HG03045 (cell line): ENCODE measurements at regions not wholly inside any gene's neighbourhood (a gene's known extent, or its start where the extent isn't known, plus 50 kb on each side); places are given as distances from the start of the nearest gene placed in this dataset.
"Not testable (repeated sequence)": the region's sequence is repeated elsewhere in the genome, so short reads cannot be mapped to it uniquely, and the experiment has no call there.

Source experiments
- ATAC-seq: cut with Tn5 transposase; IDR thresholded peaks from one replicate; pipeline ENCODE4 v1.9.1; 2021; ENCODE audit warnings: mild to moderate bottlenecking, moderate library complexity; ENCODE audit not compliant: unreplicated experiment

DNA sequence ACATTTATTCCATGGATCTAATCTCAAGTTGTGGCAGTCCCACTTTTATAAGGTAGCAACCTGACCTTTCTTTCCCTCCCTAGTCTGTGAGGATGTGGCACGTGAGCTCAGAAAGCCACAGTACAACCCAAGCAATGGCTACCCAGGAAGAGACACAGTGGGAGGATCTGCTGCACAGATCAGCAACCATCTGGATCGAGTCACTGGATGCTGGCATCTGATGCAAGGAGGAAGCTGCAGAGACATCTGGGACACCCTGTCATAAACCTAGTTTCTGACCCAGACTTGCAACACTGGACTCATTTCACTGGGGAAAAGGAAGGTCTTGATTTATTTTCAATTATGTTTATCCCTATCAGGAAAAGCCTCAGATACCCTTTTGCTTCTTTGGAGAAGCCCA is 327.1 kb downstream of the PAPSS1 start:
- ATAC-seq, result no peak

DNA sequence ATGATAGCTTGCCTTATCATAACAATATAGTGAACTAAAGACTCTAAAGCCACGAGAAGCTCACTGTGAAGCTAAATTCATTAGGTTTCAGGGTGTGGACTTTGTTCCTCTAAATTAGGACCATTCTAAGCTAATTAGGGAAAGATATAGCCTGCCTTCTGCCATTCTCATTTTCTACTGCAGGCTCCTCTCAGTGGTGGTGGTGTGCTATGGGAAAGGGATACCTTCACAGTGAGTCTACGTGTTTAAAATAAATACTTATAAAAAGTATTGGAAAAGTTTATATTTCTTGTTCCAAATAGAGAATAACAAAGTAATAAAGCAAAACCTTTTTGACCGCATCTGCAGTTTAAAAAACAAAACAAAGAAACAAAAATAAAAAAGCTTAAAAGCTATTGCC is 327.7 kb downstream of the PAPSS1 start:
- no peak for ATAC-seq

DNA sequence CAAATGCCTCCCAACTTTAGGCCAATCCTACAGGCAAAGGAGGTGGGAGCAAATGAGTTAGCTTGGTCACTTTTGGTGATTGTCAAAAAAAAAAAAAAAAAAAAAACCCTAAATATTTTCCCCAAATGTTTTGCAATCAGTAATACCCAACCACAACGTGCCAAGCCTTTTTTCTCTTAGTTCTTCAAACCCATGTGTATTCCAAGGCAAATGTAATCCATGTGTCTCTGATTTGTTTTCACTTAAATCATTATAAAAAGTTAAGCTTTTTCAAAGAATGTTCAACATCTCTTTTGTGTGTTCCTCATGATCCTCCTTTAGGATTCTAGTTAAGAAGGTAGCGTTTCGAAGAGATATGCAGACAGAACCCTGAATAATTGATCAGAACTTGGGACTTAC is 328.4 kb downstream of the PAPSS1 start:
- ATAC-seq, result no peak

DNA sequence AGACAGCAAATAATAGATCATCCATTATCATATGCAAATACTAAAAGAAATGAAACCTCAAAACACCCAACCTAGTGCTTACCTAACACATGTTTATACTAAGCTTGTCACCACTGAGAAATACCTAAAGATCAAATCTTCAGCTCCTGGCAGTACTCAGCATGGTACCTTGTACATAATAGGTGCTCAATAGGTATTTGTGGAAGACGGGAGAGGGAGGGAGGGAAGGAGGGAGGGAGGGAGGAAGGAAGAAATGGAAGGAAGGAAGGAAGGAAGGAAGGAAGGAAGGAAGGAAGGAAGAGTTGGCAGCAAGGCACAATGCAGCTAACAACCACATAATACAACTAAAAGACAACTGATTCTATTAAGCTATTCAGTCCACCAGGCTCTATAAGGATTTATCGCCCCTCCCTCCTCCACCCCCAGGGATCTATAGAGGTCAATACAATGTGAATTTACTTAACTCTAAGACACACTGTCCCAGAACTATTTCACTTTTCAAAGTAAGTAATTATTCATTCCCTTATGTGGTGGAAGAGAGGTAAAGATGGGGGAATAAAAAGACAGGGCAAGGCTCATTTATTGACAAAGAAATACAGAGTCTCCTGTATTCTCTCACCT is 328.9 kb downstream of the PAPSS1 start:
- no peak for ATAC-seq

DNA sequence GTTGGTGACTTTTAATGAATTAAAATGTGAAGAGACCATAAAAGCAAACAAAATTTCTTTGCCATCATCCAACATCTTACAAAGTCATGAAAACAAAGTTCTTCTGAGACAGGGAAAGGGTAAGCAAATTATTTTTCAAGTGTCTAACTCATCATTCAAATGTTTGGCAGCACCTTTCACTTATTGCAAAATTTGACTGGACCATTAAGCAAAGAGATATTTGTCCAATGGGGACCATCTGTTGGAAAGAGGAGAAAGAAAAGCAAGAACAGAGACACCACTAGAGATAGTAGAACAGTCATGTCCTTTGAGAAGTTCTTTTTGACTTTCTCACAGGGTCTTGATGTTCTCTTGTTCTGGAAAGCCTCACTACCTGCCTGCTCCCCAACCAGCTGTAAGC is 330.1 kb downstream of the PAPSS1 start:
- ATAC-seq, result no peak

DNA sequence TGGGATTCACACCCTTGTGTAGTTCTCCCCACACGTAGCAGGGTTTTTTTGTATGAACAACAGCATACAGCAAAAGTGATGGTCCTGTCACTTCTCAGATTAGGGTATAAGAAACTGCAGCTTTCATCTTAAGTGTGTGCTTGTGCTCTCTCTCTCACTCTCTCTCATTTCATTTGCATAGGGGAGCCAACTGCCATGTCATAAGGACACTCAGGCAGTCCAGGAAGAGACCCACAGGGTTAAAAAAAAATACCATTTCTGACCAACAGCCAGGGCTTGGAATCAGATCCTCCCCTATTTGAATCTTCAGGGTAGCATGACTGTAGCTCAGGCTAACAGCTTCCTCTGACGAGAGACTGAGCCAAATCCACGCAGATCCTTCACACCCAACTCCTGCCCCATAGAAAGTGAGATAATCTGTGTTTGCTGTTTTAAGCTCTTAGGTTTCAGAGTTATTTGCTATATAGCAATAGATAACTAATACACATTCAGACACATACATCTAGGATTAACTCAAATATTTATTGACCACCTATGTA is 331.2 kb downstream of the PAPSS1 start:
- ATAC-seq, result peak; percentile 60

DNA sequence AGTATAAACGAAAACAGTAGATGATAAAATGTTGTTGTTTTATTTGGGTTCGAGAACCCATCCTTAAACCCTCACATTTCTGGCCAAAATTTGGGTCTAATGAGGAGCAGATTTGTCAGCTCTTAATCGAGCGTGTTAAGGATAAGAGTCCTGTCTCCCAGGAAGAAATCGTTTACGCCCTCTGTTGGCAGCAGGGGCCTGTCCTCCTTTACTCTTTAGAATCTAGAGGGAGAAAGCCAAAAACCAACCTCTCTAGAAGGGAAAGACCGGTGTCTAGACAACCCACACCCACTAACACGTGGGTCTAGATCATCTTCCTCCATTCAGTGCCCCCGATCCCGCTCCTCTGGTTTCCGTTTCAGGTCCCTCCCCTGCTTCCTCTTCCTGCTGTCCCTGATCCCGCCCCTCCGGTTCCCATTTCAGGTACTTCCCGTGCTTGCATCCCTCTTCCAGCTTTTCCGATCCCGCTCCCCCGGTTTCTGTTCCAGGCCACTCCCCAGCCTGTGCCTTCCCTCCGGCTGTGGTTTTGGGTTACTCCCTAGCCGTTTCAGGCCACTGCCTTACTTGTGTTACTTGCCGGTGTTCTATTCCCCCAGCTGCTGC is 339.1 kb downstream of the PAPSS1 start:
- ATAC-seq, result no peak

DNA sequence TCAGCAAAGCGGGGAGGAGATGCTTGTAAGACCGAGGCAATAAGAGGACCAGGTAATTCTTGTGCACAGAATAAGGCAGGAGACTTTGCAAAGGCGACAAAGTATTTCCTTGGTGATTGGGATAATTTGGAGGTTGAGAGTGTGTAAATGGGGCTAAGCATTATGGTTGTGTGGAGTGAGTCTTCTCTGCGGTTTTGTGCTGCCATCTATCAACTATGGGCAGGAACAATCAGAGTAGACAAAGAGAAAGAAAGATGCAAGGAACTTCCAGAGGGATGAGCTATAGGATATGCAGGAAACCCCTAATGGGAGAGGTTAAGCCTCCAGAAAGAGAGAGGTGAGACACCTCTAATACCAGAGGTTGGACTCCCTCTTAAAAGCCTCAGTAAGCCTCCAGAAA is 339.8 kb downstream of the PAPSS1 start:
- no peak for ATAC-seq

DNA sequence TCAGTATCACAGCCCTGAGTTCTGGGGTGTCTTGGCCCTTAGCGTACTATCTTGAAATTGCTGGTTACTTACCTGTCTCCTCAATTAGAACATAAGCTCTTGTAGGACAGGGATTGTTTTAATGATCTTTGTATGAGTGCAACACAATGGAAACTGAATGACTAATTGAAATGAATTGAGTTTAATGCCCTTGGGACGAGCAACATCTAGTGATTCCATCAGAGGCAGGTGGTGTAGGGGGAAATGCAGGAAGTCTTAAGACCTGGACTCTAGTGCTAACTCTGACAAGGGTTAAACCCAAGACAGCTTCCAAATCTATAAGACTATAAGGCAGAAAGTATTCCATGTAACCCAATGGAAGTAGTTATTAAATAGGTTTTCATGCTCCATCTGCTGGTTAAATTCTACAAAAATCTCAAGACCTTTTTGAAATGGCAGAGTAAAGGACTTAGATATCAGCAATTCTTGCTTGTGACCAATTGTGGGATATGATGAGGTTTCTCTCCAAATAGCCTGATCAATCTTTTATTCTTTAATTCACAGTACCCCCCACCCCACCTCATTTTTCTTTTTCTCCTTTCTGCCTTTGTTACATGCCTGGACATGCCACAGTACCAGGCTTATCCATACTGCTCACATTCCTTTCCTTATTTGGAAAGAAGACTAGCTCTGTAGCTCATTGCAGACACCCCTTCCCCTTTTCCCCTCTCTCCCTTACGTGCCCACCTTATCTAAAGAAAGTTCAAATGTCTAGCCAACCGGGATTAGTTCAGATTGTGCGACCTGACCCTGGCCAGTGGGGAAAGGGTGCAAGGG is 340.8 kb downstream of the PAPSS1 start:
- ATAC-seq, result no peak

DNA sequence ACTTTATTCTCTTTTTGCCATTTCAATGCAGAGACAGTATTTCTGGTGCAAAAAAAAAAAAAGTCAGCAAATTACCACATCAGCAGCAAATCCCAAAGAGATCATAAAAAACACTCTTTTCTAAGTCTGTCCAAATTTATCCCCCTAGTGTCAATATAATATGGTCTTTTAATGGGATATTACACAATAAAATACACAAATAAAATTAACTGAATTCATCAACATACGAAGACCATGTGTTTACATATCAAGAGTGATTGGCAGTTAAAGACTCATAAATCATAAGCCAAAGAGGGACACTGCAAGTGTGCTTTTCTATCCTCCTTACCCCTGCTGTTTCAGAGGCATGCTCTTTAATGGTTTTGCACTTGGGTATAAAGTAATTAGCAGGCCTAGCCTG is 340.2 kb upstream of the DKK2 start:
- ATAC-seq, result no peak

DNA sequence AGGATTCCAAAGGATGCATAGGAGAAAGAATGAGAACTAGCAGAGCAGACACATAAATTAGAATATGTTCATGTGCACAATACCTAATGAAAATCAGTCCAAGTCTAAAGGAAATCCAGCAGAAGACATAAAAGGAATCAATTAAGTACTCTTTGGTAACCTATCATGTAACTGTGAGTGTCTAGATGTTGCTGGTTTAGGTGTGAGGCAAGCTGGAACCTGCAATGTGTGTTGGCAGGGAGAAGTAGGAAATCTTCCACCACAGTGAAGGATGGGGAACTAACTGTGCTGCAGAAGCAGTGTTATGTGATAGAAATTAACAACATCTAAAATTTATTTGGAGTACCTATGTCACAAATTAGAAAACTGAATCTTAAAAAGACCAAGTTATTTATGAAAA is 330.8 kb upstream of the DKK2 start:
- ATAC-seq, result no peak

DNA sequence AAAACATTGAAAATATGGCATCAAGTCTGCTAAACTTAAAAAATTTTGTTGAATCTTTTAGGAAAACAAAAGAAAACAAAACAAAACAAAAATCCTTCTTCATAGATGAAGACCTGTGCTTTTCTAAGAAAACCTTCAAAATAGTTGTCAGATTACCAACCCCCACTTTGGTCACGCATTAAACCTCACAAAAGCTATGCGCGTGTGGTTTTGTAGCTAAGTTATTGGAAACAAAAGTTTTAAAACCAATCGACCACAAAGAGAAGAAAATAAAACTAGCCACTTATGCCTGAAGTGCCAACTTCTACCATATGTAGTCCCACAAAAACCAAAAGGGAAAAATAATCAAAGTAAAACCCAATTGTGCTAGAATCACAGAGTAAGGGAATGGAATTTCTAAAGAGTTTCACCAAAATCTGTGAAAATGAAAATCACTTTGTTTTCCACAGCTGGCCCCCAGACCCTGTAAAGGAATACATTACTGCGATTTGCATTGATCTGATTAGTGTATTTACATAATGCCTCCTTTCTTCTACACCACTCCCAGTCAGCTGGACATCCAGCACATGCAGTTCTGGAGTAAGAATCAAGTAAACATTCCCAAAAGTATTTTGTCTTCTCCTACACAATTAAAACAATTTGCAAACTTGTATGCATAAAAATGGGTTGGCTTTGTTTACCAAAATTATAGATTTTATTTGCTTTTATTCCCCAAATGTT is 330.1 kb upstream of the DKK2 start:
- ATAC-seq, result no peak

DNA sequence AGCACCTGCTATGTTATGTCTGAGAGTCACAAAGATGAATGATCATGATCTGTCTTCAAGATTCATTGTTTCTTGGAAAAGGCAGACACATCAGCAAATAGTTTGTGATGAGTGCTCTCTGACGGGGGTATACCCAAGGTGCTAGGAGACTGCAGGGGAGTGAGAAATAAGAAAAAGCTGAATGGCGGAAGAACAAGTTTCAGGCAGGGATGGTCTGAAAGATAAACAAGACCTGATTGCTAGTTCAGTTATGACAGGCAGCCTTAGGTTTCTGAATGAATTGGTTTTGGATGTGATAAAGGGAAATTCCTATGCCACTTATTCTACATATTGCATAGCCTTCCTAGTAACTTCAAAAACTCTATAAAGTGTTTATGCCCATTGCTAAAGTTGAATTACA is 327.0 kb upstream of the DKK2 start:
- no peak for ATAC-seq

DNA sequence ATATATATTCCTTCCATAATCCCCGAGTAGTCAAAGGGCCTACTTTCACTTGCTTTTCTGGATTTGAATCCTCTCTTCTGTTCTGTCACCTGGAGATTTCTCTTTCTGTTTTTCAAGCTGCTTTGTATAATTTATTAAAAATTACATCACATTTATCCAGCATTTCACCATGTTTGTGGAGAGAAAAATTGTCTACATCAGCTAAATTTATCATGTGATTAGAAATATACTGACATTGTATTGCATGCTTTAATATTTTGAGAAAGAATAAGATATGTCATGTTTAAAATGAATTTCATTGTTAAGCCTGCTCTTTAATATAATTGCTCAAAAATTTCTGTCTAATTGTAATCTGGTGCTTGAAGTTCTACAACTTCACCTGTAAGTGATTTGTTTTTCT is 323.1 kb upstream of the DKK2 start:
- no peak for ATAC-seq

DNA sequence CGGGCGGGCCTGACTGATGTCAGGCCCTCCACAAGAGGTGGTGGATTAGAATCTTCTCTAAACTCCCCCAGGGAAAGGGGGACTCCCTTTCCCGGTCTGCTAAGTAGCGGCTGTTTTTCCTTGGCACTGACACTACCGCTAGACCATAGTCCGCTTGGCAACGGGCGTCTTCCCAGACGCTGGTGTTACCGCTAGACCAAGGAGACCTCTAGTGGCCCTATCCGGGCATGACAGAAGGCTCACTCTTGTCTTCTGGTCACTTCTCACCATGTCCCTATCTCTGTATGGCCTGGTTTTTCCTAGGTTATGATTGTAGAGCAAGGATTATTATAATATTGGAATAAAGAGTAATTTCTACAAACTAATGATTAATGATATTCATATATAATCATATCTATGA is 318.2 kb upstream of the DKK2 start:
- ATAC-seq, result not testable (repeated sequence)

DNA sequence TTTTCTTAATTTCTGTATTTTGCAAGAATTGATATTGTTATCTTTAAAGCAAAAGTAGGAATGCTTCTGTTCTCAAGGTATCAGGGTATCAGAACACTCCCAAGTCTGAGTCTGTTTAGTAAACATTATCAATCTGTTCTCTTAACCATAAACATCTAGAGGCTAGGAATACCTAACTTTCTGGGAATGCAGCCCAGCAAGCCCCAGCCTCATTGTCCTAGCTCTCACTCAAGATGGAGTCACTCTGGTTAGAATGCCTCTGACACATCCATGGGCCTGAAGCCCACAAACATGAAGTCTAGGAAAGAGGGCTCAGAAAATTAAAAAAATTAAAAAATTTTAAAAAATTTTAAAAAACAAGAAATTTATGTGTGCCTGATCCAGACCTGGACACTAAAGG is 315.1 kb upstream of the DKK2 start:
- no peak for ATAC-seq

DNA sequence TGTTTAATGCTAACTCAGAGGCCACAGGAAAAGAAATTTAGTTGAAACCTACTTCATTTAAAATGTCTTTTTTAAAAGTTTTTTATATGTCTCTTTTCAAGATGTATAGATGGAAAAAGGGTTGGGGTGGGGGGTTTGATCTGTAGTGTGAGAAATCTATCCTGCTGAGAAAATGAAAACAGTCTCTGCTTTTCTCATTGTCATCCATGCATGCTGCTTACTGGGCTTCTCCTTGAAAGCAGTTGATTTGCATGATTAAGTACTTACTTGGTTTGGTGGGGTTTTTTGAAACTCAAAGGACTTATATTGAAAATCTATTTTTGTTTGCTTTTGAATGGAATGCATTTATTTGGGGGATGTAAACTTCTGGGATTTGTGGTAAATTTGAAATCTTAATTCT is 313.6 kb upstream of the DKK2 start:
- ATAC-seq, result no peak

DNA sequence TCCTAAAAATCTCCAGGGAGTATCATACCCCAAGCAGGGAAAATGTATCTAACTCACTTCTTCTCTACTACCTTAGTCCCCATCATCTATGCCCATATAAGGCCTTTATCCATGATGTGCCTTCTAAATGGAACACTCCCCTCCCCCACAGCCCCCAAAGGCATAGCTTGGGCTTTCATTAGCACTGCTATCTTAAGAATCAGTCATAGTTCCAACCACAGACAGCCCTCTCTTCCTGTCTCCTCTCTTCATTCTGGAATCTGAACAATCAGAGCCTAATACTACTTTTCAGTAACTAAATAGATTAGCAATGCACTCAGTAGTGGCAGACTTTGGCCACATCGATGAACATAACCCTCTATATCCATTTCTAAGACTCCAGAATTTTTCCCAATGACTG is 313.2 kb upstream of the DKK2 start:
- no peak for ATAC-seq

DNA sequence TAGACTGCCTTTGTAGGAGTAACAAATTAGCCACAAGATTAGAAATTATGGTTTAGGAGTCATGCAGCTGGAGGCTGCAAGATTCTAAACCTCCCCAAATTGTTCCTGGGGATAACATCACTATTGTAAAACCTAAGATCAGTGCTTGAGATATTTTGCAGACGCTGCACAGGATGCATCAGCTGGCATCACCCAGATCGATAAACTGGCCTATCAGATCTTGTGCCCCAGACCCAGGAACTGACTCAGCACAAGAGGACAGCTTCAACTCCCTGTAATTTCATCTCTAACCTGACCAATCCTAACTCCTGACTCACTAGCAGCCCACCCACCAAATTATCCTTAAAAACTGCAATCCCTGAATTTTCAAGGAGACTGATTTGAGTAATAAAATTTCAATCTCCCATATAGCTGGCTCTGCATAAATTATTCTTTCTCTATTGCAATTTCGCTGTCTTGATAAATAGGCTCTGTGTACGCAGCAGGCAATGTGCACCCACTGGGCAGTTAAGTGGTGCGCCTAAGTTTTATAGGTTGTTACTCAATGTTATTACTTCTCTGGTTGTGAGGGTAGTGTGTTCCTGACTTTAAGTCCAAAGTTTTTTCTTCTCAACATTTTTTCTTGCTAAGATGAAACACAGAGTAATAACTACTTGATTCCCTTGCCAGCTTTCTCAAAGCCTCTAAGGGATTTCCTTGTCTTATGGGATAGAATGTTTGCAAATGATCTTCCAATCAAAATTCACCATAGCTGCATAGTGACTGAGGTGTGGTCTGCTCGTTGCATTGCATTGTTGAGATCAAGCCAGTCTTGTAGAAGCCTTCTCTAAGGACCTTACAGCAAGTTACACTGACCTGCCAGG is 312.3 kb upstream of the DKK2 start:
- no peak for ATAC-seq

DNA sequence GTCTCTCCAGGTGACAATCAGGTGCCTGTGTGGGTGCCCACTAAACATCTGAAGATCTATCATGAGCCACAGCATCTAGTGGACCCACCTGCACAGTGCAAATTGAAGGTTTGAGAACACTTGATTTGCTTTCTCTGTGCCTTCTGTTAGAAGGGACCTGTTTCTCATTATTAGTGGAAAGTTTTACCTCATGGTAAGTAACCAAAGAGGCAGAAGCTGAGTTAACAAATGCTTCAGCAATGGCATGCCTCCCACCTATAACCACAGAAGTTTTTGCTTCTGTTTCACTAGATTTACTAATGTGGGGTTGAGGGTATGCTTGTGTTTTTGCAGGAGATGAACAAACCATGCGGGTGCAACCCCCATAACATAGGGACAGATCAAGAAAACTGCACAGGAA is 297.4 kb upstream of the DKK2 start:
- no peak for ATAC-seq

DNA sequence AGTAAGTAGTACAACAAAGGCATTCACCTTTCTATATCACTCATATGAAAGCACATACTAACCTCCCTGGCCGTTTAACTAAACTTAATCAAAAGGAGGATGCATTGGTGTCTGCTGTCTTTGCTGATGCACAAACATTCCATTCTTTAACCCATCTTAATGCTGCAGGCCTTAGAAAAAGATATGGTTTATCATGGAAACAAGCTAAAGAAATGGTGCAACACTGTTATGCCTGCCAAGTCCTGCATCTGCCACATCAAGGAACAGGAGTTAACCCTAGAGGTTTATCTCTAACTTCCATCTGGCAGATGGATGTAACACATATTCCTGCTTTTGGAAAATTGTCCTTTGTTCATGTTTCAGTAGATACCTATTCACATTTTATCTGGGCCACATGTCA is 296.5 kb upstream of the DKK2 start:
- ATAC-seq, result not testable (repeated sequence)
